ENCODE measurements at regions not wholly inside any gene's neighbourhood (a gene's known extent, or its start where the extent isn't known, plus 50 kb on each side); places are given as distances from the start of the nearest gene placed in this dataset.

GRCh38 chr10:43778571-43778970 lies 129.9 kb upstream of the ZNF32 start:
- Mint-ChIP-seq H3K27me3 (ENCODE audit: unreplicated experiment) (no peaks in the 10 kb centered on the region), H3K36me3 (ENCODE audit: insufficient read depth, unreplicated experiment) (no peaks in the 10 kb centered on the region), H3K4me3 (ENCODE audit: low read depth, unreplicated experiment) (no peak overlapping the region), H3K9me3 (ENCODE audit: low read depth, unreplicated experiment) (peaks cover 5% of the 10 kb centered on the region), H3K27ac (ENCODE audit: unreplicated experiment) (no peak overlapping the region), H3K4me1 (ENCODE audit: low read depth, unreplicated experiment) (no peaks in the 10 kb centered on the region)
- DNase-seq = no peak
- no TSS peak for BruUV-seq (replicated peaks)
- CTCF ChIA-PET = no interaction called here
- intact Hi-C loops (cut with micrococcal nuclease; ENCODE audit: unreplicated experiment) = no loop called here
- TF ChIP-seq, protein P1, sequence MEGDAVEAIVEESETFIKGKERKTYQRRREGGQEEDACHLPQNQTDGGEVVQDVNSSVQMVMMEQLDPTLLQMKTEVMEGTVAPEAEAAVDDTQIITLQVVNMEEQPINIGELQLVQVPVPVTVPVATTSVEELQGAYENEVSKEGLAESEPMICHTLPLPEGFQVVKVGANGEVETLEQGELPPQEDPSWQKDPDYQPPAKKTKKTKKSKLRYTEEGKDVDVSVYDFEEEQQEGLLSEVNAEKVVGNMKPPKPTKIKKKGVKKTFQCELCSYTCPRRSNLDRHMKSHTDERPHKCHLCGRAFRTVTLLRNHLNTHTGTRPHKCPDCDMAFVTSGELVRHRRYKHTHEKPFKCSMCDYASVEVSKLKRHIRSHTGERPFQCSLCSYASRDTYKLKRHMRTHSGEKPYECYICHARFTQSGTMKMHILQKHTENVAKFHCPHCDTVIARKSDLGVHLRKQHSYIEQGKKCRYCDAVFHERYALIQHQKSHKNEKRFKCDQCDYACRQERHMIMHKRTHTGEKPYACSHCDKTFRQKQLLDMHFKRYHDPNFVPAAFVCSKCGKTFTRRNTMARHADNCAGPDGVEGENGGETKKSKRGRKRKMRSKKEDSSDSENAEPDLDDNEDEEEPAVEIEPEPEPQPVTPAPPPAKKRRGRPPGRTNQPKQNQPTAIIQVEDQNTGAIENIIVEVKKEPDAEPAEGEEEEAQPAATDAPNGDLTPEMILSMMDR (IDR thresholded peaks at IDR 0.05; ENCODE audit: unreplicated experiment) = no peak

DNA sequence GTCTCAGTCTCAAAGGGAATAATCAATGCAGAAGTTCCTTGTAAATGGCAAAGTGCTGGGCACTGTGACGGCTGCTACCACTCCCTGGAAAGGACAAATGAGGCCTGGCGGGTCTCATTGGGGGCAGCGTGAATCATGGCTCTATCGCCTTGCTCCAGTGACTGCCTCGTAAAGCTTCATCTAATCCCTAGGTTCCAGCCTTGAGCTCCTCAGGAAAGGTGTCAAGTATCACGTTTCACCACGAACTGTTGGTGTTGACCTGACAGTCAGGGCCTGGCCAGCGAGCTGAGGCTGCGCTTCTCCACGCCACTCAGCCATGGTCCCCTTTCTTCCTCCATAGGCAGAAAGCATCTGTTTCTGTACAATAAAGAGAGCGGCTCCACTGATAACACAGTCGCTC lies 126.7 kb upstream of the ZNF32 start:
- DNase-seq = no peak
- intact Hi-C loops (cut with micrococcal nuclease; ENCODE audit: unreplicated experiment) = no loop called here
- TF ChIP-seq, protein P1 (IDR thresholded peaks at IDR 0.05; ENCODE audit: unreplicated experiment) = no peak
- Mint-ChIP-seq H3K27me3 (ENCODE audit: unreplicated experiment) (no peaks in the 10 kb centered on the region), H3K4me3 (ENCODE audit: low read depth, unreplicated experiment) (no peak overlapping the region), H3K4me1 (ENCODE audit: low read depth, unreplicated experiment) (no peaks in the 10 kb centered on the region), H3K9me3 (ENCODE audit: low read depth, unreplicated experiment) (peaks cover 9% of the 10 kb centered on the region), H3K36me3 (ENCODE audit: insufficient read depth, unreplicated experiment) (no peaks in the 10 kb centered on the region), H3K27ac (ENCODE audit: unreplicated experiment) (no peak overlapping the region)
- no TSS peak for BruUV-seq (replicated peaks)
- CTCF ChIA-PET = interaction anchor here (1.5 kb wide), 1 partner anchor 12 kb away, joined by 3 read pairs; no protein-coding TSS in a partner anchor

DNA sequence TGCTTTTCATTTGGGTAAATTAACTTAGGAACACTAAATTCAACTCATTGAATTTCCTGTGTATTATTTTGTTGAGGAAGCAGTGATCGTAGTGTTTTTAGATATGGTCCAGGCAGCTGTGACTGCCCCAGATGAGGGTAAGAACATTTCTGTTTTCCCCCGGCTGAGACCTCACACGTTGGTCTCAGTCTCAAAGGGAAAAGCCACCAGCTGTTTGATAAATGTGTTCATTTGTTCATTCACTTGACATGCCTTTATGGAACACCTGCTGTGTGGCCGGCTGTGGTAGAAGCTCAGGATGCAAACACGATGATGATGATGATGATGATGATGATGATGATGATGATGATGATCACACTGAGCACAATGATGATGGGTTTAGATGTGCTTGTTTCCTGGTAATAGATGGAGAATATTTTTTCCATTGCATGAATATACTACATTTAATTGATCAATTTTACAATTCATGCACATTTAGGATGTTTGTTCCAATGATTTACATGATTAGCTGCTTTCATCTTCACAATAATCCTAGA lies 125.6 kb upstream of the ZNF32 start:
- CTCF ChIA-PET = interaction anchor here (1.5 kb wide), 1 partner anchor 13 kb away, joined by 3 read pairs; no protein-coding TSS in a partner anchor
- no peak for DNase-seq
- Mint-ChIP-seq H3K4me1 (ENCODE audit: low read depth, unreplicated experiment) (no peaks in the 10 kb centered on the region), H3K4me3 (ENCODE audit: low read depth, unreplicated experiment) (no peak overlapping the region), H3K36me3 (ENCODE audit: insufficient read depth, unreplicated experiment) (no peaks in the 10 kb centered on the region), H3K27ac (ENCODE audit: unreplicated experiment) (no peak overlapping the region), H3K27me3 (ENCODE audit: unreplicated experiment) (no peaks in the 10 kb centered on the region), H3K9me3 (ENCODE audit: low read depth, unreplicated experiment) (peaks cover 12% of the 10 kb centered on the region)
- TF ChIP-seq, protein P1 (IDR thresholded peaks at IDR 0.05; ENCODE audit: unreplicated experiment) = no peak
- intact Hi-C loops (cut with micrococcal nuclease; ENCODE audit: unreplicated experiment) = no loop called here
- no TSS peak for BruUV-seq (replicated peaks)

- CTCF ChIA-PET = no interaction called here
- Mint-ChIP-seq H3K27me3 (ENCODE audit: unreplicated experiment) (no peaks in the 10 kb centered on the region), H3K4me1 (ENCODE audit: low read depth, unreplicated experiment) (no peaks in the 10 kb centered on the region), H3K4me3 (ENCODE audit: low read depth, unreplicated experiment) (no peak overlapping the region), H3K27ac (ENCODE audit: unreplicated experiment) (no peak overlapping the region), H3K36me3 (ENCODE audit: insufficient read depth, unreplicated experiment) (no peaks in the 10 kb centered on the region), H3K9me3 (ENCODE audit: low read depth, unreplicated experiment) (peaks cover 12% of the 10 kb centered on the region)
- DNase-seq = no peak
- intact Hi-C loops (cut with micrococcal nuclease; ENCODE audit: unreplicated experiment) = no loop called here
- TF ChIP-seq, protein P1 (IDR thresholded peaks at IDR 0.05; ENCODE audit: unreplicated experiment) = no peak
- BruUV-seq (replicated peaks) = no TSS peak
Measured at GRCh38 chr10:43773736-43774135, 125.1 kb upstream of the ZNF32 start.

All from Calu3 (cell line).